GM12801 (cell line): ENCODE measurements at regions not wholly inside any gene's neighbourhood (a gene's known extent, or its start where the extent isn't known, plus 50 kb on each side); places are given as distances from the start of the nearest gene placed in this dataset.

Source experiments
- TF ChIP-seq, protein P1 (sequence below): IDR thresholded peaks from one replicate; pipeline ENCODE4 v1.5.1; 2011; ENCODE audit warnings: control low read depth; ENCODE audit not compliant: insufficient read length; ENCODE audit errors: extremely low read depth

DNA sequence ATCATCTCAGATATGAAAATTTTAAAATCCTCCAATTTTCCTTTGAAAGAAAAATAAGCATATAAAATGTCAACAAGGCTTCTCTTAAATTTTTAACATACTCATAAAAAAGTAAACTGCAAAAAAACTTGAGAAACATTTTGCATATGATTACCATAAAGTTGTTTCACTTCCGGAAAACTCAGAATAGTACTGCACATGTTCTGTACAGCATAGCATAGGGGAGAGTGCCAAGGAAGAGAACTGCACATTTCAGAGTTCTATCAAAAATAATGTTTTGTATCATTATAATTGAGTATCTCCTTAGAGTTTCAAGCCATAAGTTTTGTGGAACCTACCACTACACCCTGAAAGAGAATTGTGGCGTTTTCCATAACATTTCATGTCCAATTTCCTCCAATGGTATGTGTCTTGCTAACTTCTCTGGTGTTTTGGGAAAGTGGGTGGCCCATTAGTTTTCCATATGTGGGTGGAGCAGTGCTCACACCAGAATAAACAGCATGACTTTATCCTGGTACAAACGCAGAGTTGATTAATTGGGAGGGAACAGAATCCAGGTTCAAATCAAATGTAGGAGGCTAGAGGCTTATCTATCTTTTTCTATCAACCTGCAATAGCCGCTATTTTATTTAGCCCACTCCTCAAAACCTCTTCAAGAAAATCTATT is 430.9 kb downstream of the LMO4 start:
- TF ChIP-seq, protein P1, sequence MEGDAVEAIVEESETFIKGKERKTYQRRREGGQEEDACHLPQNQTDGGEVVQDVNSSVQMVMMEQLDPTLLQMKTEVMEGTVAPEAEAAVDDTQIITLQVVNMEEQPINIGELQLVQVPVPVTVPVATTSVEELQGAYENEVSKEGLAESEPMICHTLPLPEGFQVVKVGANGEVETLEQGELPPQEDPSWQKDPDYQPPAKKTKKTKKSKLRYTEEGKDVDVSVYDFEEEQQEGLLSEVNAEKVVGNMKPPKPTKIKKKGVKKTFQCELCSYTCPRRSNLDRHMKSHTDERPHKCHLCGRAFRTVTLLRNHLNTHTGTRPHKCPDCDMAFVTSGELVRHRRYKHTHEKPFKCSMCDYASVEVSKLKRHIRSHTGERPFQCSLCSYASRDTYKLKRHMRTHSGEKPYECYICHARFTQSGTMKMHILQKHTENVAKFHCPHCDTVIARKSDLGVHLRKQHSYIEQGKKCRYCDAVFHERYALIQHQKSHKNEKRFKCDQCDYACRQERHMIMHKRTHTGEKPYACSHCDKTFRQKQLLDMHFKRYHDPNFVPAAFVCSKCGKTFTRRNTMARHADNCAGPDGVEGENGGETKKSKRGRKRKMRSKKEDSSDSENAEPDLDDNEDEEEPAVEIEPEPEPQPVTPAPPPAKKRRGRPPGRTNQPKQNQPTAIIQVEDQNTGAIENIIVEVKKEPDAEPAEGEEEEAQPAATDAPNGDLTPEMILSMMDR, result no peak

DNA sequence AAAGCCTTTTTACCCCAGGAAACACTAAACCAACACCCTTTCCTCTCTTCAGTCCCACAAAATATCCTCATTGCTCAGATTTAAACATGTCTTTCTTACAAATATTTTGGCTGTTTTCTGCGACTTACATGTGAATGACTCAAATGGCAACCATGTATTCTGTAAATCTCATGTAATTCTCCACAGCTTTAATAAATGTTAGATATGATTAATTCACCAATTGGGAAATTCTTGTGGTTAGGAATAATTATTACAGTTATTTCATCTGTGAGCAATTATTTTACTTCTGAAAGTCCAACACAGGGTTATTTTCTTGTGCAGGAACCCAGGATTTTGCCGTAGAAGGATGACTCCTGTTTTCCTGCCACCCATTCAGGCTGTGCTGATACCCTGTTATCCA is 431.5 kb downstream of the LMO4 start:
- TF ChIP-seq, protein P1, result no peak

DNA sequence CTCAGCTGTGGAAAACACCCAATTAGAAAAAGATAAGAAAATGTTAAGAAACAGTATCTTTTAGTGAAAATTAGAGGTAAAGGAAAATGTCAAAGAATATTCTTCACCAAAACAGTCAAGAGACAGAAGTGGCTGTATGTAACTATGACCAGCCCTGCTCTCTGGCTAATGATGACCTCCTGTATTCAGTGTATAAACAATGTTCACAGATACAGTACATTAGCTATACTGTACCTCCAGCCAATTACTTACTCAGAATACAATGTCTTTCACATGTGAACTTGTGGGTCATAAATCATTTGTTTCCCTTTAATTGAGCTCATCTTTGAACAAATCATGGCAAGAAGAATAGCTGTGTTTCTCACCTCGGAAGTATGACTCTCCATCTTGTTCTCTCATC is 432.0 kb downstream of the LMO4 start:
- TF ChIP-seq, protein P1, result no peak

DNA sequence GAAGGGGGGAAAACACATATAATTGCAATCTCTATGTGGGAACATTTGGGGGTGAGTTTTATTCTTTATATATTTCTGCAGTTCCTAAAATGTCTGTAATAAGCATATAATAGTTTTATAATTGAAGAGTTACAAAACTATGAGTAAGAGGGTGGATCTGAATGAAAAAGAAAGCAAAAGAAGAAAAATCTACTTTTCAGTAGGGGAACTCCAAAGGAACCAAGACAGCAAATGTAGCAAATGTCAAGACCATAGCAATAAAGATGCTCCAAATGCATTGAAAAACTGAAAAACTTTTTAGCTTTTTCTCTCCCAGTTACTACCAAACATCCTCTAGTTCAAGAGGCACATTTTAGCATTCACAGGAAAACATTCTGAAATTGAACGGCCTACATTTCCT is 434.8 kb downstream of the LMO4 start:
- TF ChIP-seq, protein P1, result no peak

DNA sequence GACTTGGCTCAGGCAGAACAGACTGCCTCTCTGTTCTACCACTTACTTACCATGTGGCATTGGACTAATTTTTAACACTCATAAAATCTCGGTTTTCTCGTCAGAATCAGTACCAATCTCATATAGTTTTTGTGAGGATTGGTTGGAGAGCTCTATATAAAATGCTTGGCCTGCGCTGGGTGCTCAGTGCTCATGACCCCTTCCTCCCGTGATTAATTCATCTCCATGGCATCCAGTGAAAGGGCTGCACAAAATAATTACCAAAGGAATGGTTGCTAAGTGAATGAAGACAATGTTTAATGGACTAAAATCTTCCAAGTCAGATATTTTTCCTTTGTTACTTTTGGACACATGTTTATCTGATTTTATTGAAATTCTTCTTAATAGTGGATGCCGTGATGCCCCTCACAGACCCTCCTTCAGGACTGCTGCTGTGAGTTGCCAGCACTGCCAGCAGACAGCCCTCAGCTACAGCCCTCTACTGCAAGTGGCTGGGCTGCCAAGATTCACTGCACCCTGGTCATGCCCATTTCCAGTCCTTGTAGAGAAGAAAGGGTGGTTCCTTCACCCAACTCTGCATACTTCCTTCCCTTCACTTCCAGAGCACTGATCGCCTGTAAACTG is 436.5 kb downstream of the LMO4 start:
- TF ChIP-seq, protein P1, result no peak

DNA sequence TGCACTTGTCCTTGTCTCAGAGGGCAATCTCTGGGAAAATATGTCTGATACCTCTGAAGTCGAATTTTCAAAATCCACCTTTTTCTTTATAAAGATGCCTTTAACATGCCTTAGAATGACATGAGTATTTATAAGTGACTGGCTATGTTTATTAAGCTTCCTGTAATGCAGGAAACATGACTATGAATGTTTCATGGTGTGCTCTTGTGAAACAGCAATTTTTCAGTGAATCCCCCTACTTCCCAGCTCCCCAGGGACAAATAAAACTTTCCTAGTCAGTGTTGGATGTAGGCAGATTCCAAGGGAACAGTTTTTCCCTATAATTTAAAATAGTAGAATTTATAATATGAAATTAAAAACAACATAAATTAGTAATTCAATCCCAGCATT is 437.0 kb downstream of the LMO4 start:
- TF ChIP-seq, protein P1, result no peak

DNA sequence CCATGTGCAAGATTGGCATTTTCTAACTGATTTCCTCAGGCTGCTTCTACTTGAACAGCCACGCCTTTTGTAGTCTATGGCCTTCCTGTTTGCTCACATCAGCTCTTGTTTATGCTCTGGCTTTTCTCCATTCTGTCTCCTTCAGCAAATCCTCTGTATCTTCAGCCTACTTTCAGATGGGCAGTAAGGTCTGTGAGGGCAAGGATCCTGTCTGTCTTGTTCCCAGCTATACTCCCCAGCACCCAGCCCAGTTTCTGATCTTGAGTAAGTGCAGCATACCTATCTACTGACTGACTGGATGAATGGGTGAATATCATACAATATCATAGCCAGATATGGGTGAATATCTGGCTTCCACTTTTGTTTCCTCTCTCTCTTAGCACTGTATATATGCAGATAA is 438.1 kb downstream of the LMO4 start:
- TF ChIP-seq, protein P1, result no peak
